ENCODE measurements at regions not wholly inside any gene's neighbourhood (a gene's known extent, or its start where the extent isn't known, plus 50 kb on each side); places are given as distances from the start of the nearest gene placed in this dataset.

DNA sequence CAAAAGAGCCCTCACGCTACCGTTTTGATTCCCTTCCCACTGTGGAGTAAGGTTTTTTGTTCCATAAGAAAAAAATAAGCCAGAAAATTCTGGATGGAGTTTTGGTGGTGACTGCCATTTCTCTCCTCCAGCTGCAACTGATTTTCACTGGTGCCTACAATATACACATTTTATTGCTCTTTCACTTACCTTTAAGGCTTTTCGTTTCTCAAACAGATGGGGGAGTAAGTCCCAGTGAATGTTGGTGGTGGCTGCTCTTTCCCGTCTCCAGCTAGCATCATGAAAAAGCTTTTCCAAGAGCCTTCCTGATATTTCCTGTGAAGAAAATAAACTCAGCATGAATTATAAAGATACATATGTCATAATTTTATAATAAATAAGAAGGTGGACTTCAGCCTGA, 932.5 kb upstream of the PIK3C3 start:
- H3K4me3 ChIP-seq (ENCODE audit: low read depth, low read length), result no peak overlapping the region
- DNase-seq (ENCODE audit: low read depth), result peak; percentile 19
- TF ChIP-seq, protein P1, sequence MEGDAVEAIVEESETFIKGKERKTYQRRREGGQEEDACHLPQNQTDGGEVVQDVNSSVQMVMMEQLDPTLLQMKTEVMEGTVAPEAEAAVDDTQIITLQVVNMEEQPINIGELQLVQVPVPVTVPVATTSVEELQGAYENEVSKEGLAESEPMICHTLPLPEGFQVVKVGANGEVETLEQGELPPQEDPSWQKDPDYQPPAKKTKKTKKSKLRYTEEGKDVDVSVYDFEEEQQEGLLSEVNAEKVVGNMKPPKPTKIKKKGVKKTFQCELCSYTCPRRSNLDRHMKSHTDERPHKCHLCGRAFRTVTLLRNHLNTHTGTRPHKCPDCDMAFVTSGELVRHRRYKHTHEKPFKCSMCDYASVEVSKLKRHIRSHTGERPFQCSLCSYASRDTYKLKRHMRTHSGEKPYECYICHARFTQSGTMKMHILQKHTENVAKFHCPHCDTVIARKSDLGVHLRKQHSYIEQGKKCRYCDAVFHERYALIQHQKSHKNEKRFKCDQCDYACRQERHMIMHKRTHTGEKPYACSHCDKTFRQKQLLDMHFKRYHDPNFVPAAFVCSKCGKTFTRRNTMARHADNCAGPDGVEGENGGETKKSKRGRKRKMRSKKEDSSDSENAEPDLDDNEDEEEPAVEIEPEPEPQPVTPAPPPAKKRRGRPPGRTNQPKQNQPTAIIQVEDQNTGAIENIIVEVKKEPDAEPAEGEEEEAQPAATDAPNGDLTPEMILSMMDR (conservative IDR thresholded peaks at IDR 0.05; ENCODE audit: low read depth, low read length), result peak; percentile 22

DNA sequence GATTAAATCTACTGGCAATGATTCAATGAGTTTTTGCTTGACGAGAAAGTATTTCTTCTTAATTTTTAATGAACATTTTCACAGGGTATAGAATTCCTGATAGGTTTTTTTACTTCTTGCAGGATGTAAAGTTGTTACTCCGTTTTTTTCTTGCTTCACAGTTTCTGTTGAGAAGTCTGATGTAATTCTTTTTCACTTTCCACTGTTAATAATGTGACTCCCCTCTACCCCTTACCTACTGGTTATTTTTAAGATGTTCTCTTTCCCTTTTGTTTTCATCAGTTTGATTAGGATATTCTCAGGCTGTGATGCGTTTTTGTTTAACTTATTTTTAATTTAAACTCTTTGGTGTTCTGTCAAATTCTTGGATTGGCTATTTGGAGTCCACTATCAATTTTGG, 933.9 kb upstream of the PIK3C3 start:
- H3K4me3 ChIP-seq (ENCODE audit: low read depth, low read length), result no peak overlapping the region
- TF ChIP-seq, protein P1 (conservative IDR thresholded peaks at IDR 0.05; ENCODE audit: low read depth, low read length), result no peak
- DNase-seq (ENCODE audit: low read depth), result no peak

GRCh38 chr18:41012194-41012593, 942.8 kb upstream of the PIK3C3 start:
- TF ChIP-seq, protein P1 (conservative IDR thresholded peaks at IDR 0.05; ENCODE audit: low read depth, low read length), result no peak
- H3K4me3 ChIP-seq (ENCODE audit: low read depth, low read length), result no peak overlapping the region
- DNase-seq (ENCODE audit: low read depth), result no peak

DNA sequence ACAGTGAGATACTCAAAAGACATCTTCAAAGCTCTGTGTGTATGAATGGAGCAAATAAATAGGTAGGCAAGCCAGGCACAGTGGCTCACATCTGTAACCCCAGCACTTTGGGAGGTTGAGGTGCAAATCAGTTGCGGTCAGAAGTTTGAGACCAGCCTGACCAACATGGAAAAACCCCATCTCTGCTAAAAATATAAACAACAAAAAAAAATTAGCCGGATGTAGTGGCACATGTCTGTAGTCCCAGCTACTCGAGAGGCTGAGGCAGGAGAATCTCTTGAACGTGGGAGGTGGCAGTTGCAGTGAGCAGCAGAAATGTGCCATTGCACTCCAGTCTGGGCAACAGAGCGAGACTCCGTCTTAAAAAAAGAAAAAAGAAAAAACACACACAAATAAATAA, 945.1 kb upstream of the PIK3C3 start:
- no peak overlapping the region for H3K4me3 ChIP-seq (ENCODE audit: low read depth, low read length)
- TF ChIP-seq, protein P1 (conservative IDR thresholded peaks at IDR 0.05; ENCODE audit: low read depth, low read length), result no peak
- DNase-seq (ENCODE audit: low read depth), result no peak

GRCh38 chr18:41004324-41004723, 950.7 kb upstream of the PIK3C3 start:
- no peak overlapping the region for H3K4me3 ChIP-seq (ENCODE audit: low read depth, low read length)
- no peak for DNase-seq (ENCODE audit: low read depth)
- TF ChIP-seq, protein P1 (conservative IDR thresholded peaks at IDR 0.05; ENCODE audit: low read depth, low read length), result no peak

GRCh38 chr18:40995529-40995928, 959.5 kb upstream of the PIK3C3 start:
- no peak overlapping the region for H3K4me3 ChIP-seq (ENCODE audit: low read depth, low read length)
- TF ChIP-seq, protein P1 (conservative IDR thresholded peaks at IDR 0.05; ENCODE audit: low read depth, low read length), result no peak

DNA sequence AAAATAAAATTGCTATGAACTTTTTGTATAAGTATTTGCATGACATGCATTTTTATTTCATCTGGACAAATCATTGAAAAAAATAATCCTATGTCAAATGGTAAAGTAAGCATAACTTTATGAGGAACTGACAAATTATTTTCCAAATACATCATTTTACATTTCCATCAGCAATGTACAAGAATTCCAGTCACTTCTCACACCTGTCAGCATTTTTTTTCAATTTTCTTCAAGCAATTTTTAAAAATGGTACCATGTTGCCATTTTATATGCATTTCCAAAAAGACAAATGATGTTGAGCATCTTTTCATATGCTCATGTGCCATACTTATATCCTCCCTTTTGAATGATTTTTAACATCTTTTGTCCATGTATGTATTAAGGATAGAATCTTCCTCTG, 961.7 kb upstream of the PIK3C3 start:
- no peak for DNase-seq (ENCODE audit: low read depth)
- TF ChIP-seq, protein P1 (conservative IDR thresholded peaks at IDR 0.05; ENCODE audit: low read depth, low read length), result no peak
- H3K4me3 ChIP-seq (ENCODE audit: low read depth, low read length), result no peak overlapping the region

More at GRCh38 chr18:40995529-40995928, 959.5 kb upstream of the PIK3C3 start:
- no peak for DNase-seq (ENCODE audit: low read depth)
